ENCODE measurements at regions not wholly inside any gene's neighbourhood (a gene's known extent, or its start where the extent isn't known, plus 50 kb on each side); places are given as distances from the start of the nearest gene placed in this dataset.
"Not testable (repeated sequence)": the region's sequence is repeated elsewhere in the genome, so short reads cannot be mapped to it uniquely, and the experiment has no call there.

DNA sequence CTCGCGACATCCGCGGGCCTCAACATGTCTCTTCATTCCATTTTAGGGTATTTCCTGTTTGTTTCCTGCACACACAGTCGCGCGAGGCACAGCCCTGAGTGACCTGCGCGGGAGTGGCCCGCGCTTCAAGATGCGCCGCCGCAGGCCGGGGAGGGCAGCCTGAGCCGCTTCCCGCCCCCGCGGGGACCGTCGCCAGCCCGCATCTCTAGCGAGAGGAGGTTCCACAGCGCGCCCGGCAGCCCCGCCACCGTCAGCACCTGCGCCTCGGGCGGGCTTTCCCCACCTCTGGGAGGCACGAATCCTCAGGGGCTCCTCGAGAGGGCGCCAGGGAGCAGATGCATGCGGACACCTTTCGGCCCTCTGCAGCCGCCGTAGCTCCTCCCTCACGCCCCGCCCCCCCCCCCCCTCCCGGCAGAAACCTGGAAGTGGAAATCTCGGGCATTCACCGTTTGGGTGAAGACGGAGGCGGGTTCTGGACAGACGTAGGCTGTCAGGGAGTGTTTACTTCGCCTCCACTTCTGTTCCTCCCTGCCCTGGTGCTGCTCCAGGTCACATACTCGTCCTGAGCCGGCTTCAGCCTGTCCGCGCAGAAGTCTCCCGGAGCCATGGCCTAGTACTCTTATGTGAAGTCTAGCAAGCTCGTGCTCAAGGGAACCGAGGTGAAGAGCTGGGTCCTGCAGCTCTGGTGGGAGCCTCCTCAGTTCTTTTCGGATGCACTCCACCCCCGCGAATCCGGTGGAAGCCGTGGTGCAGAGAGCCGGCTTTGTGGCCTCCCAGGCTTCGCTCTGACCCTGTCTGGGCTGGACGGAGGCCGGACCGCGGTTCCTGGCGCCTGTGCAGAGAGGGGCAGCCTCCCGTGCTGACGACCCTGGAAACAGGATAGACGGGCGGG, 880.5 kb upstream of the DEFB115 start:
- TF ChIP-seq, protein P1, sequence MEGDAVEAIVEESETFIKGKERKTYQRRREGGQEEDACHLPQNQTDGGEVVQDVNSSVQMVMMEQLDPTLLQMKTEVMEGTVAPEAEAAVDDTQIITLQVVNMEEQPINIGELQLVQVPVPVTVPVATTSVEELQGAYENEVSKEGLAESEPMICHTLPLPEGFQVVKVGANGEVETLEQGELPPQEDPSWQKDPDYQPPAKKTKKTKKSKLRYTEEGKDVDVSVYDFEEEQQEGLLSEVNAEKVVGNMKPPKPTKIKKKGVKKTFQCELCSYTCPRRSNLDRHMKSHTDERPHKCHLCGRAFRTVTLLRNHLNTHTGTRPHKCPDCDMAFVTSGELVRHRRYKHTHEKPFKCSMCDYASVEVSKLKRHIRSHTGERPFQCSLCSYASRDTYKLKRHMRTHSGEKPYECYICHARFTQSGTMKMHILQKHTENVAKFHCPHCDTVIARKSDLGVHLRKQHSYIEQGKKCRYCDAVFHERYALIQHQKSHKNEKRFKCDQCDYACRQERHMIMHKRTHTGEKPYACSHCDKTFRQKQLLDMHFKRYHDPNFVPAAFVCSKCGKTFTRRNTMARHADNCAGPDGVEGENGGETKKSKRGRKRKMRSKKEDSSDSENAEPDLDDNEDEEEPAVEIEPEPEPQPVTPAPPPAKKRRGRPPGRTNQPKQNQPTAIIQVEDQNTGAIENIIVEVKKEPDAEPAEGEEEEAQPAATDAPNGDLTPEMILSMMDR (IDR thresholded peaks at IDR 0.05; ENCODE audit: insufficient read depth, low read length, severe bottlenecking): peak; percentile 72
- FAIRE-seq (no peak), DNase-seq (ENCODE audit: low read depth) (peak; percentile 69)

DNA sequence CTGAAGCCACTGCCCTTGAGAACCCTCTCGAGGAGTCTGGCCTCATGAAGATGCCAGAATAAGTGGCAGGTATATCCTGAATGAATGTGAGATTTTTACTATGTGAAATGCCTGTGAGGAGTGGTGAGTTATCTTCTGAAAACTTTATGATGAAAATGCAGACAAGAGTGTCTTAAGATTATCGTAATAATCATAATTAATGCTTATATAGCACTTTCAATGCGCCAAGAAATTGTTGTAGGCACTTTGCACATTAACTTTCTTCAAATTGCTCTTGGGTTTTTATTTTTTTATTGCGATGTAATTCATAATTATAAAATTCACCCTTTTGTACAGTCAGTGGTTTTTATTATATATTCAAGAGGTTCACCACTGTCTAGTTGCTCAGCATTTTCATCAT, 879.1 kb upstream of the DEFB115 start:
- not testable (repeated sequence) for DNase-seq (ENCODE audit: low read depth); H3K27me3 ChIP-seq (ENCODE audit: control insufficient read depth, insufficient read depth, low read length); H3K4me3 ChIP-seq (ENCODE audit: low read depth, low read length); FAIRE-seq; H3K36me3 ChIP-seq (ENCODE audit: control insufficient read depth, insufficient read depth, low read length)

More for the DNA sequence above, 880.5 kb upstream of the DEFB115 start:
- peak overlapping the region; percentile 76 for H3K4me3 ChIP-seq (ENCODE audit: low read depth, low read length)
- no peaks in the 10 kb centered on the region for H3K27me3 ChIP-seq (ENCODE audit: control insufficient read depth, insufficient read depth, low read length)
- no peaks in the 10 kb centered on the region for H3K36me3 ChIP-seq (ENCODE audit: control insufficient read depth, insufficient read depth, low read length)

DNA sequence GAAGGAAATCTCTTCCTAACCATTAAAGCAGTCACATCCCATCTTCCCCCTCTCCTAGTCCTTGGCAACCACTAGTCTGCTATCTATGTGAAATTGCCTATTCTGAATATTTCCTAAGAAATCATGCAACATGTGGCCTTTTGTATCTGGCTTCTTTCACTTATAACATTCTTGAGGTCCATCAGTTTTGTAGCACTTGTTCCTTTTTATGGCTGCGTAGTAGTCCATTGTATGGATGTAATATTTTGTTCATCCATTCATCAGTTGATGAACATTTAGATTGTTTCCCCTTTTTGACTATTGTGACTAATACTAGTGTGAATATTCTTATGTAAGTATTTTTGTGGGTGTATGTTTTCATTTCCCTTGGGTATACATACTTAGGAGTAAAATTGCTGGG, 878.7 kb upstream of the DEFB115 start:
- H3K27me3 ChIP-seq (ENCODE audit: control insufficient read depth, insufficient read depth, low read length); FAIRE-seq; H3K4me3 ChIP-seq (ENCODE audit: low read depth, low read length); H3K36me3 ChIP-seq (ENCODE audit: control insufficient read depth, insufficient read depth, low read length); DNase-seq (ENCODE audit: low read depth): not testable (repeated sequence)

DNA sequence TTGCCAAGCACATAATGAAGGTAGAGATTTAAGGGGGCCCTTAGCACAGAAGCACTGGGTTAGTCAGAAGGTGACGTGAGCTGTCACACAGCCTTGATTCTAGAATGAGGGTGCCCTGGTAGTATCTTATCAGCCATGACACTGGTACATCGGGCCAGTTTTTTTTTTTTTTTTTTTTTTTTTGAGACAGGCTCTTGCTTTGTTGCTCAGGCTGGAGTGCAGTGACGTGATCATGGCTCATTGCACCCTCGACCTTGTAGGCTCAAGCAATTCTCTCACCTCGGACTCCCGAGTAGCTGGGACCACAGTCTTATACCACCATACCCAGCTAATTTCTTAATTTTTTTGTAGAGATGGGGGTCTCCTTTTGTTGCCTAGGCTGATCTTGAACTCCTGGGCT, 872.6 kb upstream of the DEFB115 start:
- not testable (repeated sequence) for H3K4me3 ChIP-seq (ENCODE audit: low read depth, low read length); H3K36me3 ChIP-seq (ENCODE audit: control insufficient read depth, insufficient read depth, low read length); H3K27me3 ChIP-seq (ENCODE audit: control insufficient read depth, insufficient read depth, low read length); DNase-seq (ENCODE audit: low read depth); FAIRE-seq

DNA sequence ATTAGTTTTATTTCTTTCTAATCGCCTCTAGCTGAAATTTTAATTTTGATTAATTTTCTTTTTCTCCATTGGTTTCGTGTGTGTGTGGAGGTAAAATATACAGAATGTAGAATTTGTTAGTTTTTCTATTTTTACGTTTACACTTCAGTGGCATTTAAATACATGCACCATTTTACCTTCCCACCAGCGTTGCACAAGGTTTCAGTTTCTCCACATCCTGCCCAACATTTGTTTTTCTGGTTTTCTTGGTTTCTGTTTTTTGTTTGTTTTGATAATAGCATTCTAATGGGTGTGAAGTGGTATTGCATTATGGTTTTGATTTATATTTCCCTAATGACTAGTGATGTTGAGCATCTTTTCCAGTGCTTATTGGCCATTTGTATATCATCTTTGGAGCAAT, 871.4 kb upstream of the DEFB115 start:
- not testable (repeated sequence) for FAIRE-seq; H3K4me3 ChIP-seq (ENCODE audit: low read depth, low read length); H3K27me3 ChIP-seq (ENCODE audit: control insufficient read depth, insufficient read depth, low read length); H3K36me3 ChIP-seq (ENCODE audit: control insufficient read depth, insufficient read depth, low read length); DNase-seq (ENCODE audit: low read depth)

DNA sequence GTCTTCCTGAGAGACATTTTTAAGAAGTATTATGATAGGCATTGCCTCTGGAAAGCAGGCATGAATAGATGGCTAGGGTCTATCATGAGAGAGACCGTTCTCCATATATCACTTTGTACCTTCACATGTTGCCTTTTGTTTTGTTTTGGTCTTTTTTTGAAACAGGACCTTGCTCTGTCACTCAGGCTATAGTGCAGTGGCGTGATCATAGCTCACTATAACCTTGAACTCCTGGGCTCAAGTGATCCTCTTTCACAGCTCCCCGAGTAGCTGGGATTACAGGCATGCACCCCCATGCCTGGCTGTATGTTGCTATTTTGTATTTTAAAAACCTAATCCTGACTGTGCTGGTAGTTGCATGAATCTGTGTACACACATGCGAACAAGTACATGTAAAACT, 869.6 kb upstream of the DEFB115 start:
- FAIRE-seq; H3K36me3 ChIP-seq (ENCODE audit: control insufficient read depth, insufficient read depth, low read length); H3K27me3 ChIP-seq (ENCODE audit: control insufficient read depth, insufficient read depth, low read length); DNase-seq (ENCODE audit: low read depth); H3K4me3 ChIP-seq (ENCODE audit: low read depth, low read length): not testable (repeated sequence)

DNA sequence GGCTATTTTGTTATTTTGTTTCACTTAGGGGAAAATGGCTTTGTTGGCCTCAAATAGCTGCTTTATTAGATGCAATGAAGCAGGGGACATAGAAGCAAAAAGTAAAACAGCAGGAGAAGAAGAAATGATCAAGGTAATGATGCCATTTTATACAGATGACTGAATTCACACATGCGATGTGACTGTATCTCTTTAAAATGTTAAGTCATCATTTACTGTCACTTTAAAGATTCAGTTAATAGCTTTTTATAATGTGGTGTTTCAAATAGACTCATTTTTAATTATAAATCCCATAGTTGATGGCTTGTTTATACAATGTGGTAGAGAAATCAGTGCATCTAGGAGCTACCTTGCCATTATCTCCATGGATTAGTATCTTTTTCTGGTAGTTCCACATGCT, 863.9 kb upstream of the DEFB115 start:
- DNase-seq (ENCODE audit: low read depth); H3K4me3 ChIP-seq (ENCODE audit: low read depth, low read length); H3K27me3 ChIP-seq (ENCODE audit: control insufficient read depth, insufficient read depth, low read length); H3K36me3 ChIP-seq (ENCODE audit: control insufficient read depth, insufficient read depth, low read length); FAIRE-seq: not testable (repeated sequence)

DNA sequence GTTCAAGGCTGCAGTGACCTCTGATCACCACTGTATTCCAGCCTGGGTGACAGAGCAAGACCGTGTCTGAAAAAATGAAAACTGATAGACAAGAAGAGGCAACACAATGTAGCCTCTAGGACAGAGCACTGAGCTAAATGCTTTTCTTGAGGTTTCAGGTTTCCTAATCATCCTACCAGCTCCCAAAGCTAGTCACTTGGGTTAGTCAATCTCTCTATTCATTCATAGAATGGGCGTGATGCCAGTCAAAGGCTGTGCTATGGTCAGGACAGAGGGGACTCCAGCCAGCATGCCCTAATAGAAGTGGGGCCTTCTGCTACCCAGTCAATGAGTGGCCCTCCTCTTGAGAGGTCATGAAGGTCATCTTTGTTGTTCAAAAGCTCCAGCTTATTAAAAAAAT, 860.4 kb upstream of the DEFB115 start:
- not testable (repeated sequence) for H3K27me3 ChIP-seq (ENCODE audit: control insufficient read depth, insufficient read depth, low read length); H3K36me3 ChIP-seq (ENCODE audit: control insufficient read depth, insufficient read depth, low read length); FAIRE-seq; DNase-seq (ENCODE audit: low read depth); H3K4me3 ChIP-seq (ENCODE audit: low read depth, low read length)

DNA sequence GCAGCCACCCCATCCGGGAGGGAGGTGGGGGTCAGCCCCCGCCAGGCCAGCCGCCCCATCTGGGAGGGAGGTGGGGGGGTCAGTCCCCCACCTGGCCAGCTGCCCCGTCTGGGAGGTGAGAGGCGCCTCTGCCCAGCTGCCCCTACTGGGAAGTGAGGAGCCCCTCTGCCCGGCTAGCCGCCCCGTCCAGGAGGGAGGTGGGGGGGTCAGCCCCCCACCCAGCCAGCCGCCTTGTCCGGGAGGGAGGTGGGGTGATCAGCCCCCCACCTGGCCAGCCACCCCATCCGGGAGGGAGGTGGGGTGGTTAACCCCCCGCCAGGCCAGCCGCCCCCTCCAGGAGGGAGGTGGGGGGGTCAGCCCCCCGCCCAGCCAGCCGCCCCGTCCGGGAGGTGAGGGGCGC, 852.4 kb upstream of the DEFB115 start:
- not testable (repeated sequence) for H3K4me3 ChIP-seq (ENCODE audit: low read depth, low read length); DNase-seq (ENCODE audit: low read depth); FAIRE-seq; H3K36me3 ChIP-seq (ENCODE audit: control insufficient read depth, insufficient read depth, low read length); H3K27me3 ChIP-seq (ENCODE audit: control insufficient read depth, insufficient read depth, low read length)

DNA sequence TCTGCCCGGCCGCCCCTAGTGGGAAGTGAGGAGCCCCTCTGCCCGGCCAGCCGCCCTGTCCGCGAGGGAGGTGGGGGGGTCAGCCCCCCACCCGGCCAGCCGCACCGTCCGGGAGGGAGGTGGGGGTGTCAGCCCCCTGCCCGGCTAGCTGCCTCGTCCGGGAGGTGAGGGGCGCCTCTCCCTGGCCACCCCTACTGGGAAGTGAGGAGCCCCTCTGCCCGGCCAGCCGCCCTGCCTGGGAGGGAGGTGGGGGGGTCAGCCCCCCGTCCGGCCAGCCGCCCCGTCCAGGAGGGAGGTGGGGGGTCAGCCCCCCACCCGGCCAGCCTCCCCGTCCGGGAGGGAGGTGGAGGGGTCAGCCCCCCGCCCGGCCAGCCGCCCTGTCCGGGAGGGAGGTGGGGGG, 851.9 kb upstream of the DEFB115 start:
- H3K4me3 ChIP-seq (ENCODE audit: low read depth, low read length); H3K36me3 ChIP-seq (ENCODE audit: control insufficient read depth, insufficient read depth, low read length); H3K27me3 ChIP-seq (ENCODE audit: control insufficient read depth, insufficient read depth, low read length); FAIRE-seq; DNase-seq (ENCODE audit: low read depth): not testable (repeated sequence)

DNA sequence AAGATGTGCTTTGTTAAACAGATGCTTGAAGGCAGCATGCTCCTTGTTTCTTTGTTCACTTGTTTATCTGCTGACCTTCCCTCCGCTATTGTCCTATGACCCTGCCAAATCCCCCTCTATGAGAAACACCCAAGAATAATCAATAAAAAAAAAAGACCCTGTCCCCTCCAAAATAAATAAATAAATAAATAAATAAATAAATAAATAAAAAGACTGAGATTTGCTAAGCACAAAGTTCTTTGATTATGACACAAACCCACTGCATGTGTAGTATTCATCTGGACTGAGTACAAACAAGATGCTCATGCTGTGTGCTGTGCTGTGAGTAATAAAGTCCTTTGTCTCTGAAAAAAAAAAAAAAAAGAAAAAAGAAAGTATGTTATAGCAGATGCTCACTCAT, 851.1 kb upstream of the DEFB115 start:
- FAIRE-seq; DNase-seq (ENCODE audit: low read depth): not testable (repeated sequence)

More for the DNA sequence above, 851.1 kb upstream of the DEFB115 start:
- not testable (repeated sequence) for H3K36me3 ChIP-seq (ENCODE audit: control insufficient read depth, insufficient read depth, low read length); H3K4me3 ChIP-seq (ENCODE audit: low read depth, low read length); H3K27me3 ChIP-seq (ENCODE audit: control insufficient read depth, insufficient read depth, low read length)
